B cell (primary cell): ENCODE measurements at regions not wholly inside any gene's neighbourhood (a gene's known extent, or its start where the extent isn't known, plus 50 kb on each side); places are given as distances from the start of the nearest gene placed in this dataset.
"Not testable (repeated sequence)": the region's sequence is repeated elsewhere in the genome, so short reads cannot be mapped to it uniquely, and the experiment has no call there.

ENCODE experiments used
- CTCF ChIP-seq: fragments of 200-600 bp; IDR thresholded peaks from one replicate; pipeline ENCODE4 v1.8.0; 2022; ENCODE audit warnings: antibody characterized with exemption, mild to moderate bottlenecking
- EZH2 ChIP-seq: IDR thresholded peaks from 2 replicates; pipeline ENCODE4 v1.6.1; 2012; ENCODE audit warnings: borderline replicate concordance, low read depth, mild to moderate bottlenecking, moderate library complexity, low read length; ENCODE audit not compliant: insufficient read depth, poor library complexity, severe bottlenecking

GRCh38 chr12:10453-10852 lies 56.1 kb upstream of the IQSEC3 start:
- not testable (repeated sequence) for TF ChIP-seq CTCF, EZH2
